DND-41 (cell line): ENCODE measurements at regions not wholly inside any gene's neighbourhood (a gene's known extent, or its start where the extent isn't known, plus 50 kb on each side); places are given as distances from the start of the nearest gene placed in this dataset.

ENCODE experiments used
- CTCF ChIP-seq: IDR thresholded peaks from 2 replicates; pipeline ENCODE4 v1.5.1; 2012; ENCODE audit warnings: borderline replicate concordance, low read length, moderate library complexity, mild to moderate bottlenecking; ENCODE audit not compliant: poor library complexity, severe bottlenecking; ENCODE audit errors: extremely low read depth
- EZH2 ChIP-seq: IDR thresholded peaks from 3 replicates; pipeline ENCODE4 v1.6.1; 2012; ENCODE audit warnings: borderline replicate concordance, low read depth, mild to moderate bottlenecking, moderate library complexity, low read length, inconsistent platforms; ENCODE audit not compliant: severe bottlenecking

GRCh38 chr3:25212736-25213135, 215.3 kb upstream of the RARB start:
- TF ChIP-seq CTCF, result no peak
- TF ChIP-seq EZH2, result no peak
